ENCODE measurements at regions not wholly inside any gene's neighbourhood (a gene's known extent, or its start where the extent isn't known, plus 50 kb on each side); places are given as distances from the start of the nearest gene placed in this dataset.
"Not testable (repeated sequence)": the region's sequence is repeated elsewhere in the genome, so short reads cannot be mapped to it uniquely, and the experiment has no call there.

- H3K4me3 ChIP-seq, result no peak overlapping the region
- no peak overlapping the region for H3K27ac ChIP-seq
- no peak overlapping the region for H3K9ac ChIP-seq (ENCODE audit: low read depth in 2 of 2, low read length in 2 of 2)
- DNase-seq, result no peak
- no peaks in the 10 kb centered on the region for H3K27me3 ChIP-seq
- intact Hi-C loops (cut with DNase I), result no loop called here
- H3K4me1 ChIP-seq, result no peaks in the 10 kb centered on the region
- no peaks in the 10 kb centered on the region for H3K36me3 ChIP-seq
- TF ChIP-seq CTCF (IDR thresholded peaks at IDR 0.05), result no peak
- H3K9me3 ChIP-seq, result no peaks in the 10 kb centered on the region
Observed at GRCh38 chr5:130643321-130643720, 521.7 kb downstream of the HINT1 start.

GRCh38 chr5:130642461-130642860, 522.6 kb downstream of the HINT1 start:
- Histone ChIP-seq H3K4me3 (no peak overlapping the region), H3K27me3 (no peaks in the 10 kb centered on the region), H3K36me3 (no peaks in the 10 kb centered on the region), H3K9ac (ENCODE audit: low read depth in 2 of 2, low read length in 2 of 2) (no peak overlapping the region), H3K9me3 (no peaks in the 10 kb centered on the region), H3K27ac (no peak overlapping the region), H3K4me1 (no peaks in the 10 kb centered on the region)
- DNase-seq, result no peak
- intact Hi-C loops (cut with DNase I), result no loop called here
- no peak for TF ChIP-seq CTCF (IDR thresholded peaks at IDR 0.05)

- Histone ChIP-seq H3K27ac (no peak overlapping the region), H3K36me3 (no peaks in the 10 kb centered on the region), H3K4me3 (no peak overlapping the region), H3K9me3 (no peaks in the 10 kb centered on the region), H3K9ac (ENCODE audit: low read depth in 2 of 2, low read length in 2 of 2) (no peak overlapping the region), H3K27me3 (no peaks in the 10 kb centered on the region), H3K4me1 (no peaks in the 10 kb centered on the region)
- DNase-seq, result no peak
- no peak for TF ChIP-seq CTCF (IDR thresholded peaks at IDR 0.05)
- intact Hi-C loops (cut with DNase I), result no loop called here
Observed at GRCh38 chr5:130627145-130627544, 537.9 kb downstream of the HINT1 start.

GRCh38 chr5:130624805-130625204, 540.3 kb downstream of the HINT1 start:
- no peak overlapping the region for H3K9ac ChIP-seq (ENCODE audit: low read depth in 2 of 2, low read length in 2 of 2)
- no peaks in the 10 kb centered on the region for H3K4me1 ChIP-seq
- intact Hi-C loops (cut with DNase I), result no loop called here
- no peaks in the 10 kb centered on the region for H3K36me3 ChIP-seq
- no peaks in the 10 kb centered on the region for H3K27me3 ChIP-seq
- no peaks in the 10 kb centered on the region for H3K9me3 ChIP-seq
- TF ChIP-seq CTCF (IDR thresholded peaks at IDR 0.05), result no peak
- H3K4me3 ChIP-seq, result no peak overlapping the region
- DNase-seq, result no peak
- no peak overlapping the region for H3K27ac ChIP-seq

GRCh38 chr5:130616161-130616560, 548.9 kb downstream of the HINT1 start:
- no peak for DNase-seq
- Histone ChIP-seq H3K4me3 (no peak overlapping the region), H3K36me3 (no peaks in the 10 kb centered on the region), H3K9me3 (no peaks in the 10 kb centered on the region), H3K27ac (no peak overlapping the region), H3K27me3 (no peaks in the 10 kb centered on the region), H3K9ac (ENCODE audit: low read depth in 2 of 2, low read length in 2 of 2) (no peak overlapping the region), H3K4me1 (no peaks in the 10 kb centered on the region)
- intact Hi-C loops (cut with DNase I), result no loop called here
- TF ChIP-seq CTCF (IDR thresholded peaks at IDR 0.05), result no peak

GRCh38 chr5:130605234-130605633, 559.8 kb downstream of the HINT1 start:
- intact Hi-C loops (cut with DNase I), result no loop called here
- Histone ChIP-seq H3K27ac (no peak overlapping the region), H3K27me3 (no peaks in the 10 kb centered on the region), H3K9me3 (no peaks in the 10 kb centered on the region), H3K9ac (ENCODE audit: low read depth in 2 of 2, low read length in 2 of 2) (no peak overlapping the region), H3K4me3 (no peak overlapping the region), H3K36me3 (no peaks in the 10 kb centered on the region), H3K4me1 (no peaks in the 10 kb centered on the region)
- TF ChIP-seq CTCF (IDR thresholded peaks at IDR 0.05), result no peak
- no peak for DNase-seq

GRCh38 chr5:130596647-130597046, 568.4 kb downstream of the HINT1 start:
- H3K36me3 ChIP-seq; H3K4me1 ChIP-seq; intact Hi-C loops (cut with DNase I); H3K9ac ChIP-seq (ENCODE audit: low read depth in 2 of 2, low read length in 2 of 2); H3K27ac ChIP-seq; H3K4me3 ChIP-seq; H3K9me3 ChIP-seq; H3K27me3 ChIP-seq; DNase-seq: not testable (repeated sequence)

All from colonic mucosa (tissue), 4 donors.